SK-N-SH (cell line): ENCODE measurements at regions not wholly inside any gene's neighbourhood (a gene's known extent, or its start where the extent isn't known, plus 50 kb on each side); places are given as distances from the start of the nearest gene placed in this dataset.

ENCODE experiments used
- CTCF ChIA-PET: fragments of 300-600, 350-600 bp; formaldehyde crosslinking; extraction: SDS; loops from one replicate; lab custom pipeline; 2021; lab: Yijun Ruan, JAX
- POLR2A ChIA-PET: fragments of 350-600 bp; sonication (Branson Sonifier 250); formaldehyde crosslinking; extraction: SDS; loops from one replicate; lab custom pipeline; 2020; ENCODE audit warnings: antibody characterized with exemption, inconsistent platforms; lab: Yijun Ruan, JAX
- DNase-seq: peaks from one replicate; pipeline ENCODE4 v3.0.0; 2012
- H2AFZ ChIP-seq: fragments of 200-600 bp; sonication (generic); 2 replicates; pipeline ENCODE4 v1.8.1; 2016; ENCODE audit warnings: antibody characterized with exemption, mild to moderate bottlenecking, low read depth
- H3F3A ChIP-seq: fragments of 200-600 bp; sonication (generic); replicated peaks from 2 replicates; pipeline ENCODE3; 2016; ENCODE audit warnings: antibody characterized with exemption, mild to moderate bottlenecking; ENCODE audit not compliant: insufficient read depth
- H3K27ac ChIP-seq, 2 experiments: fragments of 200-500 bp in 1 of 2; fragments of 200-600 bp in 1 of 2; sonication (Bioruptor generic) in 1 of 2; sonication (generic), shearing (Covaris generic) in 1 of 2; 2 replicates each; pipeline versions ENCODE4 v1.5.1 to v1.6.1; 2014 to 2016; ENCODE audit warnings: low read depth in 2 of 2, inconsistent platforms in 1 of 2, low read length in 1 of 2, mild to moderate bottlenecking in 1 of 2, mixed read lengths in 1 of 2
- H3K27me3 ChIP-seq: fragments of 200-600 bp; sonication (generic), shearing (Covaris generic); 2 replicates; pipeline ENCODE4 v1.6.1; 2016; ENCODE audit warnings: mixed run types; ENCODE audit not compliant: insufficient read depth
- H3K36me3 ChIP-seq, 2 experiments: fragments of 200-500 bp in 1 of 2; fragments of 200-600 bp in 1 of 2; sonication (Bioruptor generic) in 1 of 2; sonication (generic) in 1 of 2; replicated peaks in 1 of 2; 2 replicates each; pipeline versions ENCODE3 to v1.5.1; 2014 to 2016; ENCODE audit warnings: low read length in 1 of 2, mild to moderate bottlenecking in 1 of 2; ENCODE audit not compliant: insufficient read depth in 2 of 2, control insufficient read depth in 1 of 2
- H3K4me1 ChIP-seq, 2 experiments: fragments of 200-500 bp in 1 of 2; fragments of 200-600 bp in 1 of 2; sonication (Bioruptor generic) in 1 of 2; sonication (generic), shearing (Covaris generic) in 1 of 2; 2 replicates each; pipeline versions ENCODE4 v1.5.1 to v1.6.1; 2014 to 2016; ENCODE audit warnings: low read depth in 1 of 2, low read length in 1 of 2, mixed run types in 1 of 2; ENCODE audit not compliant: insufficient read depth in 2 of 2, control insufficient read depth in 1 of 2
- H3K4me2 ChIP-seq: fragments of 200-600 bp; sonication (generic), shearing (Covaris generic); 2 replicates; pipeline ENCODE4 v1.6.1; 2017; ENCODE audit warnings: mixed run types
- H3K4me3 ChIP-seq, 2 experiments: fragments of 200-500 bp in 1 of 2; fragments of 200-600 bp in 1 of 2; sonication (Bioruptor generic) in 1 of 2; sonication (generic), shearing (Covaris generic) in 1 of 2; 2 replicates each; pipeline versions ENCODE4 v1.5.1 to v1.8.1; 2014 to 2016; ENCODE audit warnings: low read depth in 2 of 2, inconsistent platforms in 1 of 2, low read length in 1 of 2, mild to moderate bottlenecking in 1 of 2, mixed read lengths in 1 of 2, moderate library complexity in 1 of 2
- H3K79me2 ChIP-seq: fragments of 200-600 bp; sonication (generic); 2 replicates; pipeline ENCODE4 v1.8.1; 2017; ENCODE audit warnings: mild to moderate bottlenecking; ENCODE audit not compliant: insufficient read depth
- H3K9ac ChIP-seq: fragments of 200-600 bp; sonication (generic); 2 replicates; pipeline ENCODE4 v1.6.1; 2017; ENCODE audit warnings: mixed run types
- H3K9me2 ChIP-seq: fragments of 200-600 bp; sonication (generic); 2 replicates; pipeline ENCODE4 v1.6.1; 2017; ENCODE audit warnings: mixed run types
- H3K9me3 ChIP-seq: fragments of 200-600 bp; sonication (generic); 2 replicates; pipeline ENCODE4 v1.6.1; 2017; ENCODE audit warnings: mixed run types, mild to moderate bottlenecking, moderate library complexity
- H4K20me1 ChIP-seq: fragments of 200-600 bp; sonication (generic); 2 replicates; pipeline ENCODE4 v1.6.1; 2017; ENCODE audit warnings: mild to moderate bottlenecking, mixed run types; ENCODE audit not compliant: insufficient read depth
- EP300 ChIP-seq, 2 experiments: IDR thresholded peaks; 2 replicates each; pipeline versions ENCODE4 v1.4.0 to v1.6.1; 2012; ENCODE audit warnings: borderline replicate concordance in 1 of 2, low read depth in 1 of 2, low read length in 1 of 2
- FOXJ3 ChIP-seq: sonication (generic); formaldehyde crosslinking; IDR thresholded peaks from 2 replicates; pipeline ENCODE4 v1.5.1; 2020; ENCODE audit warnings: mild to moderate bottlenecking, missing genetic modification reagents
- FOXM1 ChIP-seq: IDR thresholded peaks from 2 replicates; pipeline ENCODE4 v1.4.0; 2012; ENCODE audit warnings: low read depth, mild to moderate bottlenecking
- PBX3 ChIP-seq: IDR thresholded peaks from 2 replicates; pipeline ENCODE4; 2012
- RAD21 ChIP-seq: IDR thresholded peaks from 2 replicates; pipeline ENCODE4 v1.6.1; 2012; ENCODE audit warnings: mild to moderate bottlenecking, low read length
- WGBS: methylation state at CpG from one replicate; pipeline ENCODE4 v1.1.6; 2017; ENCODE audit warnings: low lambda C conversion rate; 5-methylcytosine and 5-hydroxymethylcytosine counted together
- TF ChIP-seq, protein P1 (sequence below): fragments of 200-600 bp; sonication (generic); IDR thresholded peaks from 2 replicates; pipeline ENCODE4 v1.6.1; 2017; ENCODE audit warnings: antibody characterized with exemption, mild to moderate bottlenecking, moderate library complexity
- TF ChIP-seq, protein P2 (sequence below): IDR thresholded peaks from 2 replicates; pipeline ENCODE4 v1.6.1; 2012; ENCODE audit warnings: mild to moderate bottlenecking, low read depth, low read length, moderate library complexity

DNA sequence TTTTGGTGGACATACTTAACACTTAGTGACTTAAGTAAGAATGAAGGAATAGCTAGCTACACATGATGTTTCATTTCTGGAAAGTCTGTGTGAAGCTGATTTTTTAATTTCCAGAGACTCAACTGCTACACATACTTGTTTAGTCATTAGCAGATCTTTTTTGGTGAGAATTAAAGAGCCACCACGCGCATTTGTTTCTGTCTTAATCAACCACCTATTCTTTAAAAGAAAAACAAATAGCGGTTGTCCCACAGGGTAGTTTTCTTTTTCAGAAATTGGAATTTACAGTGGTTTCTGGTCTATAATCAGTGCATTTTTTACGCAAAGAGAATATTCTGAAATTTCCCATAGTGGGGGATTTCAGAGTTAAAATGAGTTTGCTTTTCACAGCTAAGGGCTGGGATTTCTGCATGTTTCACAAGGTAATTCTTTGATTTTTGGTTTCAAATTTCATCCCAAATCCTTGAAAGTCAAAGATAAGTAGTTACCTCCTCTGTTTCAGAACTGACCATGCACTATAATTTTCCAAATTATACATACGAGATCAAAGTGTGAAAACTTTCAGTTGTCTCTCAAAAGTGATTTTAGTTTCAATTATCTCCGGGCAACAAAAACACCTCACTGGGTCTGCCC is 631.0 kb upstream of the GRM7 start:
- ChIA-PET POLR2A (no interaction called here), CTCF (no interaction called here)
- Histone ChIP-seq H3K9ac (no peak overlapping the region), H3K36me3 (no peaks in the 10 kb centered on the region), H3K9me3 (no peaks in the 10 kb centered on the region), H3K79me2 (no peaks in the 10 kb centered on the region), H3K4me1 (no peaks in the 10 kb centered on the region), H3K4me2 (no peak overlapping the region), H2AFZ (no peak overlapping the region), H3K27me3 (no peaks in the 10 kb centered on the region), H3K4me3 (no peak overlapping the region), H3F3A (no peaks in the 10 kb centered on the region), H3K9me2 (no peaks in the 10 kb centered on the region), H4K20me1 (no peaks in the 10 kb centered on the region), H3K27ac (no peak overlapping the region)
- 9% methylated on average over 6 of the region's 6 CpGs for WGBS
- DNase-seq, result no peak
- TF ChIP-seq, protein P1, sequence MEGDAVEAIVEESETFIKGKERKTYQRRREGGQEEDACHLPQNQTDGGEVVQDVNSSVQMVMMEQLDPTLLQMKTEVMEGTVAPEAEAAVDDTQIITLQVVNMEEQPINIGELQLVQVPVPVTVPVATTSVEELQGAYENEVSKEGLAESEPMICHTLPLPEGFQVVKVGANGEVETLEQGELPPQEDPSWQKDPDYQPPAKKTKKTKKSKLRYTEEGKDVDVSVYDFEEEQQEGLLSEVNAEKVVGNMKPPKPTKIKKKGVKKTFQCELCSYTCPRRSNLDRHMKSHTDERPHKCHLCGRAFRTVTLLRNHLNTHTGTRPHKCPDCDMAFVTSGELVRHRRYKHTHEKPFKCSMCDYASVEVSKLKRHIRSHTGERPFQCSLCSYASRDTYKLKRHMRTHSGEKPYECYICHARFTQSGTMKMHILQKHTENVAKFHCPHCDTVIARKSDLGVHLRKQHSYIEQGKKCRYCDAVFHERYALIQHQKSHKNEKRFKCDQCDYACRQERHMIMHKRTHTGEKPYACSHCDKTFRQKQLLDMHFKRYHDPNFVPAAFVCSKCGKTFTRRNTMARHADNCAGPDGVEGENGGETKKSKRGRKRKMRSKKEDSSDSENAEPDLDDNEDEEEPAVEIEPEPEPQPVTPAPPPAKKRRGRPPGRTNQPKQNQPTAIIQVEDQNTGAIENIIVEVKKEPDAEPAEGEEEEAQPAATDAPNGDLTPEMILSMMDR, result no peak
- no peak for TF ChIP-seq FOXJ3 (CRISPR knock-in tag)
- no peak for TF ChIP-seq PBX3
- TF ChIP-seq, protein P2, sequence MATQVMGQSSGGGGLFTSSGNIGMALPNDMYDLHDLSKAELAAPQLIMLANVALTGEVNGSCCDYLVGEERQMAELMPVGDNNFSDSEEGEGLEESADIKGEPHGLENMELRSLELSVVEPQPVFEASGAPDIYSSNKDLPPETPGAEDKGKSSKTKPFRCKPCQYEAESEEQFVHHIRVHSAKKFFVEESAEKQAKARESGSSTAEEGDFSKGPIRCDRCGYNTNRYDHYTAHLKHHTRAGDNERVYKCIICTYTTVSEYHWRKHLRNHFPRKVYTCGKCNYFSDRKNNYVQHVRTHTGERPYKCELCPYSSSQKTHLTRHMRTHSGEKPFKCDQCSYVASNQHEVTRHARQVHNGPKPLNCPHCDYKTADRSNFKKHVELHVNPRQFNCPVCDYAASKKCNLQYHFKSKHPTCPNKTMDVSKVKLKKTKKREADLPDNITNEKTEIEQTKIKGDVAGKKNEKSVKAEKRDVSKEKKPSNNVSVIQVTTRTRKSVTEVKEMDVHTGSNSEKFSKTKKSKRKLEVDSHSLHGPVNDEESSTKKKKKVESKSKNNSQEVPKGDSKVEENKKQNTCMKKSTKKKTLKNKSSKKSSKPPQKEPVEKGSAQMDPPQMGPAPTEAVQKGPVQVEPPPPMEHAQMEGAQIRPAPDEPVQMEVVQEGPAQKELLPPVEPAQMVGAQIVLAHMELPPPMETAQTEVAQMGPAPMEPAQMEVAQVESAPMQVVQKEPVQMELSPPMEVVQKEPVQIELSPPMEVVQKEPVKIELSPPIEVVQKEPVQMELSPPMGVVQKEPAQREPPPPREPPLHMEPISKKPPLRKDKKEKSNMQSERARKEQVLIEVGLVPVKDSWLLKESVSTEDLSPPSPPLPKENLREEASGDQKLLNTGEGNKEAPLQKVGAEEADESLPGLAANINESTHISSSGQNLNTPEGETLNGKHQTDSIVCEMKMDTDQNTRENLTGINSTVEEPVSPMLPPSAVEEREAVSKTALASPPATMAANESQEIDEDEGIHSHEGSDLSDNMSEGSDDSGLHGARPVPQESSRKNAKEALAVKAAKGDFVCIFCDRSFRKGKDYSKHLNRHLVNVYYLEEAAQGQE, result no peak
- no peak for TF ChIP-seq EP300 (IDR thresholded peaks at IDR 0.05; ENCODE audit: borderline replicate concordance in 1 of 2, low read depth in 1 of 2, low read length in 1 of 2)

GRCh38 chr3:6242104-6242503 is 618.8 kb upstream of the GRM7 start:
- Histone ChIP-seq H3K9ac (no peak overlapping the region), H3K4me1 (no peaks in the 10 kb centered on the region), H3K27me3 (no peaks in the 10 kb centered on the region)

More at GRCh38 chr3:6242104-6242503, 618.8 kb upstream of the GRM7 start:
- no peak for DNase-seq
- ChIA-PET POLR2A (no interaction called here), CTCF (no interaction called here)
- H3K79me2 ChIP-seq, result no peaks in the 10 kb centered on the region
- no peaks in the 10 kb centered on the region; the same call in 1 of the 2 replicates for H3K9me3 ChIP-seq
- H3K27ac ChIP-seq, result no peak overlapping the region
- H4K20me1 ChIP-seq, result no peaks in the 10 kb centered on the region
- H3K9me2 ChIP-seq, result no peaks in the 10 kb centered on the region
- WGBS, result 32% methylated on average over 4 of the region's 4 CpGs
- TF ChIP-seq, protein P1, result no peak
- TF ChIP-seq RAD21 (no peak), FOXM1 (no peak)
- TF ChIP-seq, protein P2, result no peak
- no peak overlapping the region for H3K4me2 ChIP-seq
- no peaks in the 10 kb centered on the region for H3F3A ChIP-seq
- no peak overlapping the region for H2AFZ ChIP-seq
- H3K4me3 ChIP-seq, result no peak overlapping the region
- H3K36me3 ChIP-seq, result no peaks in the 10 kb centered on the region
